ENCODE measurements at regions not wholly inside any gene's neighbourhood (a gene's known extent, or its start where the extent isn't known, plus 50 kb on each side); places are given as distances from the start of the nearest gene placed in this dataset.

DNA sequence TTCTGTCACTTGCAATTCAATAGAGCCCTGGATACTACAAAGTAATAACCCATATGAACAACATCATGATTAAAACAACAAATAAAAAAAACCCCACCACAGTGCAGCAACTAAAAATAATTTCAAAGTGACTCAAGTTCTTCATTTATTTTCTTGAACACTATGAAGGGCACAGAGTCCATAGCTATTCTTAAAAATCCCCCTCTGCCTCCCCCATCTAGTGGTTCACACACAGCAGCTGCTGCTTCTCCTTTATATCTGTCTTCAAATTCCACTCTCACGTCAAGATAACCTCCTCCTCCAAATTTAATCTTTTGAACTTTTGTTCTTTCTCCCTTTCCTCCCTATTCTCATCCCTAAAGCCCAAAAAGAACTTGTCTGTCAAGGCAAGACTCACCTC is 591.3 kb downstream of the ZEB2 start:
- Mint-ChIP-seq H3K4me3 (no peak overlapping the region), H3K27me3 (peaks cover 4% of the 10 kb centered on the region), H3K4me1 (no peaks in the 10 kb centered on the region), H3K9me3 (ENCODE audit: insufficient read depth) (no peaks in the 10 kb centered on the region), H3K27ac (no peak overlapping the region)
- no peaks in the 10 kb centered on the region for H3K79me2 ChIP-seq (ENCODE audit: control insufficient read depth, insufficient read depth, low read length)
- no peaks in the 10 kb centered on the region for H3K27me3 ChIP-seq (replicated peaks in 1 of 4; ENCODE audit: control extremely low read depth in 1 of 4, control insufficient read depth in 3 of 4, insufficient read depth in 4 of 4, low read length in 3 of 4)
- DNase-seq, result no peak
- intact Hi-C loops (cut with micrococcal nuclease), result no loop called here
- no peak overlapping the region for H2AFZ ChIP-seq (ENCODE audit: insufficient read depth, low read depth, low read length, poor library complexity, severe bottlenecking)
- POLR2A ChIA-PET, result no interaction called here
- 80% methylated on average over 1 of the region's 1 CpG for WGBS (ENCODE audit: insufficient coverage)
- no peak overlapping the region for H3K4me3 ChIP-seq (ENCODE audit: control extremely low read depth in 1 of 5, extremely low read depth in 1 of 5, insufficient read depth in 1 of 5, low read depth in 2 of 5, low read length in 4 of 5)
- H3K9ac ChIP-seq (ENCODE audit: low read length), result no peak overlapping the region
- no peak overlapping the region for H3K4me2 ChIP-seq (replicated peaks; ENCODE audit: low read depth, low read length, poor library complexity, severe bottlenecking)
- CTCF ChIA-PET, result no interaction called here
- H3K36me3 ChIP-seq (replicated peaks in 1 of 2; ENCODE audit: control extremely low read depth in 1 of 2, control insufficient read depth in 1 of 2, extremely low read depth in 1 of 2, insufficient read depth in 2 of 2, low read length in 1 of 2), result no peaks in the 10 kb centered on the region
- H3K27ac ChIP-seq (ENCODE audit: low read length in 2 of 2), result no peak overlapping the region
- no peaks in the 10 kb centered on the region for H3K4me1 ChIP-seq (ENCODE audit: control insufficient read depth in 2 of 2, insufficient read depth in 2 of 2, low read length in 2 of 2)
- H4K20me1 ChIP-seq (ENCODE audit: control insufficient read depth, insufficient read depth, low read length, poor library complexity, severe bottlenecking), result no peaks in the 10 kb centered on the region
- ATAC-seq (ENCODE audit: low read depth), result no peak
- peak; percentile 3 for TF ChIP-seq CTCF (IDR thresholded peaks at IDR 0.05)
- no peak for TF ChIP-seq EZH2 (IDR thresholded peaks at IDR 0.05; ENCODE audit: borderline replicate concordance, insufficient read depth, low read depth, low read length, poor library complexity, severe bottlenecking)
- H3K9me3 ChIP-seq (ENCODE audit: control extremely low read depth in 1 of 3, control insufficient read depth in 2 of 3, insufficient read depth in 1 of 3, low read length in 2 of 3), result peaks cover 0 to 3% (median 0%) of the 10 kb centered on the region in 3 donors

- H3K27me3 Mint-ChIP-seq, result peaks cover 4% of the 10 kb centered on the region
- DNase-seq (no peak), ATAC-seq (ENCODE audit: low read depth) (no peak)
- Histone ChIP-seq H3K9me3 (ENCODE audit: control extremely low read depth in 1 of 3, control insufficient read depth in 2 of 3, insufficient read depth in 1 of 3, low read length in 2 of 3) (peaks cover 0 to 3% (median 0%) of the 10 kb centered on the region in 3 donors), H4K20me1 (ENCODE audit: control insufficient read depth, insufficient read depth, low read length, poor library complexity, severe bottlenecking) (no peaks in the 10 kb centered on the region), H3K79me2 (ENCODE audit: control insufficient read depth, insufficient read depth, low read length) (no peaks in the 10 kb centered on the region), H2AFZ (ENCODE audit: insufficient read depth, low read depth, low read length, poor library complexity, severe bottlenecking) (no peak overlapping the region), H3K36me3 (replicated peaks in 1 of 2; ENCODE audit: control extremely low read depth in 1 of 2, control insufficient read depth in 1 of 2, extremely low read depth in 1 of 2, insufficient read depth in 2 of 2, low read length in 1 of 2) (no peaks in the 10 kb centered on the region), H3K27me3 (replicated peaks in 1 of 4; ENCODE audit: control extremely low read depth in 1 of 4, control insufficient read depth in 3 of 4, insufficient read depth in 4 of 4, low read length in 3 of 4) (no peaks in the 10 kb centered on the region), H3K4me2 (replicated peaks; ENCODE audit: low read depth, low read length, poor library complexity, severe bottlenecking) (no peak overlapping the region), H3K4me1 (ENCODE audit: control insufficient read depth in 2 of 2, insufficient read depth in 2 of 2, low read length in 2 of 2) (no peaks in the 10 kb centered on the region), H3K4me3 (ENCODE audit: control extremely low read depth in 1 of 5, extremely low read depth in 1 of 5, insufficient read depth in 1 of 5, low read depth in 2 of 5, low read length in 4 of 5) (no peak overlapping the region), H3K27ac (ENCODE audit: low read length in 2 of 2) (no peak overlapping the region), H3K9ac (ENCODE audit: low read length) (no peak overlapping the region)
- H3K4me1 Mint-ChIP-seq, result no peaks in the 10 kb centered on the region
- POLR2A ChIA-PET, result no interaction called here
- no peaks in the 10 kb centered on the region for H3K9me3 Mint-ChIP-seq (ENCODE audit: insufficient read depth)
- no peak overlapping the region for H3K27ac Mint-ChIP-seq
- H3K4me3 Mint-ChIP-seq, result no peak overlapping the region
- peak; percentile 25 for TF ChIP-seq CTCF (IDR thresholded peaks at IDR 0.05)
- TF ChIP-seq EZH2 (IDR thresholded peaks at IDR 0.05; ENCODE audit: borderline replicate concordance, insufficient read depth, low read depth, low read length, poor library complexity, severe bottlenecking), result no peak
- CTCF ChIA-PET, result no interaction called here
- WGBS (ENCODE audit: insufficient coverage), result 100% methylated on average over 1 of the region's 1 CpG
- intact Hi-C loops (cut with micrococcal nuclease), result no loop called here
Measured at GRCh38 chr2:143928184-143928583, 591.7 kb downstream of the ZEB2 start.
